C4-2B (cell line): ENCODE measurements at regions not wholly inside any gene's neighbourhood (a gene's known extent, or its start where the extent isn't known, plus 50 kb on each side); places are given as distances from the start of the nearest gene placed in this dataset.

ENCODE experiments used
- CTCF ChIP-seq: fragments of 450-650 bp; conservative IDR thresholded peaks from 2 replicates; pipeline ENCODE4 v1.5.1; 2017; ENCODE audit warnings: mild to moderate bottlenecking
- ZFX ChIP-seq: fragments of 450-650 bp; IDR thresholded peaks from 2 replicates; pipeline ENCODE4 v1.6.1; 2017

- TF ChIP-seq CTCF (no peak), ZFX (no peak)
These were observed 867.3 kb downstream of the EPHA4 start for GRCh38 chr2:220704810-220705209.
